GM19328 (cell line): ENCODE measurements at regions not wholly inside any gene's neighbourhood (a gene's known extent, or its start where the extent isn't known, plus 50 kb on each side); places are given as distances from the start of the nearest gene placed in this dataset.

Experiments
- ATAC-seq: cut with Tn5 transposase; IDR thresholded peaks from one replicate; pipeline ENCODE4 v1.9.1; 2021; ENCODE audit warnings: mild to moderate bottlenecking, moderate library complexity; ENCODE audit not compliant: unreplicated experiment

DNA sequence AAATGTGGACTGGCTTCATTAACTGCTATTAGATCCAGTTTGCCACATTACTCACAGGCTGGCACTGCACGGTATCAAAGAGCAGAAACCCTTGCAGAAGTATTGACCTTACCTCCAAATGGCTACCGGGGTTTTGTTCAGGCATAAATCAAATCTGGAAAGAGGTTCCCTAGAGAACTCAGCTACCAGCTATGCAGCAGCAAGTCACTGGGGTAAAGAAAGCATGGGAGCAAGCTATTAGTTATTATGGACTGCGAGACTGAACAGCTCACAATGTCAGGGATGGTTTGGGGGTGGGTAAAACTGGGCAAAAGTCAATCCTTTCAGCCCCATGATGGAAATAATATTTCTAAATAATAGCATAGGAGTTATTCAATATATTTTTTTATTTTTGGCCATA lies 128.1 kb downstream of the FANCF start:
- no peak for ATAC-seq

DNA sequence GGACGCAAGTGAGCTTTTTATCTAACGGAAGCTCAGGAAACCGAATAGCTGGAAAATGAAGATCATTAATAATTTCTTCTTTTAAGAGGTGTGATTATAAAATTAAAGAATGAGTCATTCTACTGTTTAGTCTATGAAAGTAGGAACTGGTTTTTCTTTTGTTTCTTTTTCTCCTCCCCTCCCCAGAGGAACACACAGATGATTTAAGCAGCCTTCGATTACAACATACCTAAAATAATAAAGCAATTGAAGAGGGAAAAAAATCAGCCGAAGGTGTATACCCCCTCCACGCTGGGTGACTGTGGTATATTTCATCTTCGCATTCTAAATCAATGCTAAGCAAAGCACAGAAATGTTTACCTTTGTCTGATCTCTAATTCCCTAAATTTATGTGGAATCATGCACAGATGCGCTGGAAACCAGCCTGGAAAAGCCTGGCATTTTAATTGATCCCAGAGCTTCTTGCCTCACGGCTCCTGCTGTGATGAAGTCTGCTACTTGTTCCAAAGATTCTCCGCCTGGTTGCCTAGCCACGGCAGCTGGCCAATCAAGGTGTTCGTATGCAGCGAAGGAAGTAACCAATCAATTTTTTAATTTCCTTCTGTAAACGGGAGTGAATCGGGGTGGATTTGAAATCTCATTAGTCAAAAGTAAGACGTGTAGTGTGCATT lies 133.9 kb downstream of the FANCF start:
- no peak for ATAC-seq

DNA sequence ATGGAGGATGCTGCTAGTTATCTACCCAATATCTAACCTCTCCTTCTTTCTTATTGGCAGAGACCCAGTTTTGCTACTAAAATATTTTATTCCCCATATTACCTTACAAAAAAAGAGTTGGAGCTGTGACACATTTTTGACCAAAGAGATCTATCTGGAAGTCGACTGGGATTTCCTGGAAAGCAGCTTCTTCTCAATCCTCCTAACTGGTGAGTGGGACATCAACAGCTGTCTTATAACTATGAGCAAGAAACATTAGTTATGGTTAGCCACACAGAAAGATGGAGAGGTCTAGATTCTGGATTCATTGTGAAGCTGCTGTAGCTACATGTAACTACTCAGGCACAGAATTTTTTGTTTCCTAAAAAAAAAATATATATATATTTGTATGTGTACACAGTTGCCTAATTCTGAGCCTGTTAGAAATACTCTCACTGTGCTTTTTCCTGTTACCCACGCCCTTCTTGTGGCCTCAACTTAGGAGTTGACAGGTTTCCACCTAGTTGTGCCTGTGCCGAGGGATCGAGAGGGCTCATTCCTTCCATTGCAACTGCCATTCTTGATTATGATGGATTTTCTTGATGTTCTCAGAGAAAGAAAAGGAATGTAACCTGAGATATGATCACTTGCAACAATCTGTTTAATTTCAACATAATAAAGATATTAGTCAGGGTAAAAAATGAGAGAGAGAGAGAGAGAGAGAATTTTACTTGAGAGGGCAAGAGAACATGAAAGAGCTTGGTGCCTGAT lies 142.0 kb downstream of the SLC17A6 start:
- ATAC-seq: no peak

DNA sequence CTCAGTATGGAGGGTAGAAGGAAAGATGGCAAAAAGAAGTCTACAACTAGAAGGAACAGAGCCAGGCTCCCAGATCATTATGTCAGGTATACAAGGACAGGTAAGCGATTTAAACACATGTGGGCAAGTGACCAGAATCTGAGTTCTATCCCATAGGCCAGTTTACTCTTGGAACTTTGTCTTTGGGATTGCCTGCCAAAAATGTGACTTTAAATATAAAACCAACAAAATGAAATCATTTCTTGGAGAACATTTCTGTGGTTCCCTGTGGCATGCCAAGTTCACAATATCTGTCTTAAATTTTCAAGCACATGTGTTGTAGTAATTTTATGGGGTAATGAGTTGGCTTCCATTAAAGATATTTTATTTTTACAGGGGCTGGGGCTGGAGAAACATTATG lies 141.0 kb downstream of the SLC17A6 start:
- ATAC-seq: no peak

DNA sequence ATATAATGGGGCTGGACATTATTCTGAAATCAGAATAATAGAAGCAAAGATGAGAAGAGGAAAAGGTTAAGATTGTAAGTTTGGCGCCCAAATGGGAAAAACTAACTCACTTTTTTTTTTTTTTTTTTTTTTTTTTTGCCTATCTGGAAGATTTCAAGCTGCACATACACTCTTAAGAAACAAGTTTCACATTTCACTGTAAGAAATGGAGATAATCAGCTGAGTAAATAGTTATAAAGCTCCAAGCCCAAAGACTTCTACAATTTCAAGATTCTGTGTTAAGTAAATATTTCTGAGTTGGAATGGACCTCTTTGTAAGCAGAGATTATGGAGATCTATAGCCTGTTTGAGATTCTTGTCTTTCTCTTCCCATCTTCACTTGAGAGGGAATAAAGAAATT lies 140.0 kb downstream of the SLC17A6 start:
- ATAC-seq: no peak

DNA sequence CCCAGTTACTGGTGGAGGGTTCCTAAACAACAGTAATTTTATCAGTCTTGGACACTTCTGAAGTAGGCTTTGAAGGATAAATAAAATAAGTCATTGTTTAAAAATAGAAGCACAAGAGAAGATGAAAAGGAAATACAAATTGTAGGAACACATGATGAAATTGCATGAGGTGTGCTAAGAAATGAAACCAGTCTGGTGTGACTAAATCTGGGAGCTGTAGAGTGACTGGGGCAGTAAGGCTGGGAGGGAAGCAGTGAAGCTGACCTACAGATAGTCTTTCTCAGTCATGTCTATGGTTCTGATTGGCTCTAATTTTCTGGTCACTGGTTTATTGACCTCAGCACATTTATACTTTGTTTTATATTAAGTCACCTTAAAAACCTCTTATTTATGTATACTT lies 139.1 kb downstream of the SLC17A6 start:
- ATAC-seq: no peak

DNA sequence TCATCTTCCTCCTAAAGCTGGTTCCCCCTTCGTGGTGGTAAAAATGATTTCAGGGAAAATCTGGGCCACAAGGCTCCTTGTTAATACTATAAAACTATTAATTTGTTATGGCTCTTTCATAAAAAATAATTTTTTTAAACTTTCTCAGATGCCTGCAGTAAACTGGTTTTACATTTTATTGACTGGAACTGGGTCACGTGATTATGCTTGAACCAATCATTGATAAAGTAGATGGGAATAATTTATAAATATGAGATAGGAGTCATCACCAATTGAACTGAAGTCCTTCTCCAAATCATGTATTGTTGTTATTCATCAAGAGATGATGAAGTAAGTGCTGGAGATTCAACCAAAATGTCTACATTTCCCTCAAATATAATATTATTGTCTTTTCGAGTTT lies 138.4 kb downstream of the SLC17A6 start:
- no peak for ATAC-seq

DNA sequence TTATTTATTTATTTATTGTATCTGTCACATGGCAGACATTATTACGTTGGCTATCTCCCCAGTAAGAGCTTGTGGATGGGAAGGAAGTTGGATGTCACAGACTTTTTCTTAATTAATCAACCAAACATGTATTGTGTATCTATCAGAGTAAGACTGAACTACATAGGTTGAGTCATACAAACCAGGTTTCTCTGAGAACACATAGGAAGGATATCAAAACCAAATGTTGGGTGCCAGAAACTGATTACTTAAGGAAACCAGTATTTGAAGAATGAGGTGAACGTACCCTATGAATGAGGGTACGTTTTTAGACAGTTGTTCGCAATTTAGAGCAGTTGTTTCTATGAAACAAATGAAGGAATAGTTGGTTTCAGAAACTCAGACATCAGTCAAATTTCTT lies 136.4 kb downstream of the SLC17A6 start:
- no peak for ATAC-seq

DNA sequence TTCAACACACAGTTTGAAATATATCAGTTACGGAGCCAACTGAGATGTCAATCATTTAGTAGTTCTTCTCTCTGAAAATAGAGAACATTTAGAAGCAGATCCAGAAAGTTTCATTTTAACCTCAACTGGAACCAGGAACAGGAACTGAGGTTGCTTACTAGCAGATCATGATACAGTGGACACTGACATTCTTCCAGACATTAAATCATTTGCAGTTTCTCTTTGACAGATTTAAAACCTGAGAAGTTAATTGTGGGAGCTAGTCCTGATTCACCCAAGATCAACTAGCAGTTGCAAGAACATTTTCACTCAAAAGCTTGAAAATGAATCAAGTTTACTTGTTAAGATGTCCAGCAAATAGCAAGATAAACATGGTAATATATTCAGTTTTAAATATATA lies 135.4 kb downstream of the SLC17A6 start:
- no peak for ATAC-seq

DNA sequence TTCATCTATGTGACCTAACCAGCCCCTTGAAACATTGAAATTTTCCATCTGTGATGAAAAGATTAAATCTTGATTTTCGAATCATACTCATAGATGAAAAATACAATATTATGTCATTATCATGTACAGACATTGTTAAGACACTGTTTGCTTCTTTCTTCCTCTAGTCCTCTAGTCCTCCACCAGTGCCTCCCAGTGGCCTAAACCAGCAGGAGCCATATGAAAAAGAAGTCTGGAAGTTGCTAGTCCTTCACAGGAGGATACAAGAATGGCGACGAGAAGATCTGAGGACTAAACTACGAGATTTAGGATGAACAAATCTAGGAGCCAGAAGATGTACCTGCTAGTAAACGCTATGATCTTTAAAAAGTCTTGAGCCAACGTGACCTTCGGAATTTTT lies 134.1 kb downstream of the SLC17A6 start:
- ATAC-seq: no peak

DNA sequence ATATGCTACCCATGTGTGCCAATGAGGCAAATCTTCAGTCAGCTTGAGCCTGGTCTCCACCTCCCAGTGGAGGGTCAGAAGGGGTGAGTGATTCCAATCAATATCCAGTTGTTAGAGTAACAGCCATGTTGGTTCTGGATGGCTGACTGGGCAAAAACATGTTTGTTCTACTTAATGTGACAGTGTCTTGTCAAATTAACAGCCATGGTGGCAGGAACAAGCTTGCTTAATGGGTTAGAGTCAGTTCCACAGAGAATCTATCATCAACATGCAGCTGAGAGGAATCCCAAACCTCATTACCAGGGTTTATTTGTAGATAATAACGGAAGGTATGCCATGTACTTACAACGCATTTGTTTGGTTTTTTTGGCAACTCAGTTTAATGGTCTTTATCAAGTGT lies 133.2 kb downstream of the SLC17A6 start:
- ATAC-seq: no peak

DNA sequence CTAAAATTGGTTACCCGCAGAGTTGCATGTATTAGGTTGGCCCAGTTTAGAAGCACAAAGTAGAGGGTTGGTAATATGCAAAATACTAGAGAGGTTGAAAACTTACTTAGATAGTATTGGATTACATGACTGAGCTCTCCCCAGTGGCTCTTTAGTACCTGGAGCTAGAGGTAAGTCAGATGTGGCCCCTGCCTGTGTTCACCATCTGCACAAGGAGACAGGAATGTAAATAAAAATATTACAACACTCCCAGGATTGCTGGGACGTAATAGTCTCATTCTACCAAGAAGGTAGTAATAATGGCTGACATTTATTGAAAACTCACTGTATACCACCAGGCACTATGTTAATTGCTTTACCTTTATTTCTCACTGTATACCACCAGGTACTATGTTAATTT lies 129.6 kb downstream of the SLC17A6 start:
- no peak for ATAC-seq

DNA sequence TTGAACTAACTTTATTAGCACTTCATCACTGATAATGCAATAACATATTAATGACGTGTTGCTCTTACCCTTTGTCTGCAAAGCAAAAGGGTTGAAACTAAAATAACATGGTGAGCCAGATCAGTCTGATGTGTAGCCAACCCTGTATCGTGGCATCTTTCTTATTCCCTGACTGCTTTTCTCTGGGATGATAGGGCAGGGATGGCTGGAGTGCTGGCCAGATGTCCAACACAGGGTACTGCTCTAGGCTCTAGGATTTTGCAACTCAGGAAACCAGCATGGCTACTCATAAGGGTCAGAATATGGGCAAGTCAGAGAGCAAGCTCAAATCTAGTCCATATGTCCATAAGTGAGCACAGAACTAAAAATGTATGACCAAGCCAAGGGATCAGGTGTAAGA lies 129.1 kb downstream of the SLC17A6 start:
- ATAC-seq: no peak

DNA sequence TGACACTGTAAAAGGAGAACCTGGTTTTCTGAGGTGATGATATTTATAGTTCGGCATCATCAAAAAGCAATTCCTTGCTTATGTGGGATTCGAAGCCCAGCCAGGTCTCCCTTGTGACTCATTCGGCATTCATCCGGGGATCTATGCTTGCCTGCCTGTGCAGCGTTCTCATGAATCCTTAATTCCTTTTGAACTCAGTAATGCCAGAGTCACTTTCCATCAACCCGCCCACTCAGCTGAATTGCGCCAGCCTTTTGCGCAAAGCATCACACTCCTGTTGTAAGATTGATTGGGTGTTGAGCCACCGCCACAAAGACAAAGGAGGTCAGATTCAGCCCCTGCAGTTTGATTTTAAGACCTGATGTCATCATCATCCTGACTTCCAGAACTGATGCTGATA lies 128.6 kb downstream of the SLC17A6 start:
- ATAC-seq: no peak

DNA sequence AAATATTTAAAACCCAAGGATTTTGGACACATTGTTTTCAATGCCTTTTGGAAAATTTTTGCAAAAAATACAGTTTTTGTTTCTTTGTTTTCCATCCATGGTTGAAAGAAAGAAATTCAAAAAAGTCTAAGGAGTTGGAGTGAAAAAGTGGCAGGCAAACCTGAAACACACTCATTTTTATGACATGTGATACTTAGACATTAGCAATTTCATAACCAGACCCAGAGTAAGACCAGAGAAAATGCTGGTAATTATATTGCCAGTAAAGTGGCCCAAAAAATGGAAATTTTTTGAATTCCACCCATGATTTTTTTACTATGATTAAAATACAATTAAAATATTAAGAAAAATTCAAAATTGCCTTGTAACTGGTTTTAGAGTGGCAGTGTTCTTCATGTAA lies 128.2 kb downstream of the SLC17A6 start:
- ATAC-seq: no peak

DNA sequence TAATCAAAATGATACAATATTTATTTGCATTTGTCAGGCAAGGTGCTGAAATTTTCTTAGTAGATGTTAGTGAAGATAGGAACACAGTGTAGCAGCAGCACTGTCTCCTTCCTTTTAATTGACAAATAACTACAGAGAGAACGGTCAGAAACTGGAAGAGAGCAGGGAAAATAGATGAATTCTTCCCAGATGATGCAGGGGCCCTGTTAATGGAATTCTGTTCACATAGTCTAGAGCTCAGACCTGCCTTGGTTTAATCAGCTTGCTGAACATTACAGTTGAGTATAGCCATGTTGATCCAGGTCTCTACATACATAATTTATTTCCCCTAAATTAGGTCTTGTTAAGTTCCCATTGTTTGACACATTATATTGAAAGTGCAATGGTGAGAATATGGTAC lies 127.4 kb downstream of the SLC17A6 start:
- no peak for ATAC-seq

DNA sequence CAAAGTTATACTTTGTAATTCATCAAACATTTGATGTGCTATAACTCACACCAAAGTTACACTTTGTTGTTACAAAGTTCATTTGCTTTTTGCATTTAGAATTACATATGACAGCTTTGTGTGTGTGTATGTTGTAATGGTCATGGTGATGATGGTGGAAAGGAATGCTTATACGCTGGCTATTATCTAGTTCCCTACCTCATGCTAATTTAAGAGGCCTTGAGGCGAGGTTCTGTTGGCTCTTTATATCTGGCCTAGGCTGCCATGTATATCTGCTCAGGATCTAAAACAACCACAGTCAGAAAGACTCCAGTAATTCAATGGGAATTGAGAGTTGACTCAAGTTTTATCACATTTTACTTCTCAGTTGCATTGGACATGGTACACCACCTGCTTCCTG lies 123.4 kb downstream of the SLC17A6 start:
- ATAC-seq: no peak

DNA sequence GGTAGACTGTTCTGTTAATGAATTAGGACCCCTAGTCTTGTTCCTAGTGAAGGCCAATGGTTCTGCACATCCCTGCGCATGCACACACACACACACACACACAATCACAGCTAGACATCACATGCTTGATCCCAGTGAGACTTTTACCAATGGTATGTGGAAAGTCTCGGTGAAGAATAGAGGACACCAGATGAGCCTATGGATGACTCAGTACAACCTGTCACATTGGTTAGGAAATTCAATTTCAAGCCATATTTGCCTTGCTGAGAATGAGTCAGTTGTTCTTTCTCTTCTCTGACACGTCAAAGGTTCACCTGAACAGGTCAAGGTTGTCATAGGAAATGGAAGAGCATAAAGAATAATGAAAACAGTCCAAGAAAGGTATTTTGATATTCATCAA lies 122.0 kb downstream of the SLC17A6 start:
- no peak for ATAC-seq

DNA sequence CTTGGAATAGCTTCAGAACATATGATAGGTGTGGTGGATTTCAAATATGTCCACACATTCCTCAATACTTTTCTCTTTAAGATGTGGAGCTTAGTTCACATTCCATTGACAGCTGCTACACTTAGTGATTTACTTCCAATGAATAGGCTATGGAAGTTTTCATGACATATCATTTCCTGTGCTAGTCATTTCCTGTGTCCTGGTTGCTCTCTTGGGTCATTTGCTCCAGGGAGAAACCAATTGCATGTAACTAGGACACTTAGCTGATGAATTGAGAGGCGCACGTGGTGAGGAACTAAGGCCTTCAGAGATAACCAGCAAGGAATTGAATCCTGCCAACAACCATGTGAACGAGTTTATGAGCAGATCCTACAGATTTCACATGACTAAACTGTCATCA lies 120.9 kb downstream of the SLC17A6 start:
- no peak for ATAC-seq

DNA sequence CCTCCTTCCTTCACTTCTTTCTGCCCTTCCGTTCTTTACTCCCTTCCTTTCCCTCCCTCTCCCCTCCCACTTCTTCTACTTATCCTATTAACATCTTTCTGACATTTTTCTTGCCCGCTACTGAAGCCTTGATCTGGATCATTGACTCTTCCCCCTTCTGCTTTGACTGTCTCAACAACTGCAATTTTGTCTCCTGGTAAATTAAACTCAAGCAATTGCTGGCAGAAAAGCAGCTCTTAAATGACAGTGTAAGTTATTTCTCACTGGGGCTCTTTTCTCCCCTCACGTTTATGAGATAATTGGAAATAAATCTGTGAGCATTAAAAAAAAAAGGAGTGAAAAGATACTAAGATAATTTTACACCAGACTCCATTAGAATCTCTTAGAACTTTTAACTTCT lies 120.0 kb downstream of the SLC17A6 start:
- no peak for ATAC-seq

DNA sequence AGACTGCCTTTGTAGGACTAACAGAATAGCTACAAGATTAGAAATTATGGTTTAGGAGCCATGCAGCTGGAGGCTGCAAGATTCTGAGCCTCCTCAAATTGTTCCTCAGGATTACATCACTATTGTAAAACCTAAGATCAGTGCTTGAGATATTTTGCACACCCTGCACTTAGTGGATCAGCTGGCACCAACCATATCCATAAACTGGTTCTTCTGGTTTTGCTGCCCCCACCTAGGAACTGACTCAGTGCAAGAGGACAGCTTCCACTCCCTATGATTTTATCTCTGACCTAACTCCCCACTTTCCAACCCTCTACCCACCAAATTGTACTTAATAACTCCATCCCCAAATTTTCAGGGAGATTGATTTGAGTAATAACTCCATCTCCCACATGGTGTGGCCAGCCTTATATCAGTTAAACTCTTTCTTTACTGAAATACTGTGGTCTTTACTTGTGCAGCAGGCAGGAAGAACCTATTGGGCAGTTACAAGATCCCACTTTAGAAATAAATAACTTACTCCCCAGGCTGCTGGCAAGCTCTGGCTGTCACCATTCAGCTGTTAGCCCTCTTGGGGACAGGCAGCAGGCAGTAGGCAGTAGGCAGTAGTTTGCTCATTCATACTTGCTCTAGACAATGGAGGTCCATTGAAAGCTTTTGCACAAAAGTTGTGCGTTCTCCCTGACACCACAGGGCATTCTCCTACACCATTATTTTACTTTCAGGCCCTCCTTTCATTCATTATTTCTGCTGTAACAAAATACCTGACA lies 119.0 kb downstream of the SLC17A6 start:
- no peak for ATAC-seq

DNA sequence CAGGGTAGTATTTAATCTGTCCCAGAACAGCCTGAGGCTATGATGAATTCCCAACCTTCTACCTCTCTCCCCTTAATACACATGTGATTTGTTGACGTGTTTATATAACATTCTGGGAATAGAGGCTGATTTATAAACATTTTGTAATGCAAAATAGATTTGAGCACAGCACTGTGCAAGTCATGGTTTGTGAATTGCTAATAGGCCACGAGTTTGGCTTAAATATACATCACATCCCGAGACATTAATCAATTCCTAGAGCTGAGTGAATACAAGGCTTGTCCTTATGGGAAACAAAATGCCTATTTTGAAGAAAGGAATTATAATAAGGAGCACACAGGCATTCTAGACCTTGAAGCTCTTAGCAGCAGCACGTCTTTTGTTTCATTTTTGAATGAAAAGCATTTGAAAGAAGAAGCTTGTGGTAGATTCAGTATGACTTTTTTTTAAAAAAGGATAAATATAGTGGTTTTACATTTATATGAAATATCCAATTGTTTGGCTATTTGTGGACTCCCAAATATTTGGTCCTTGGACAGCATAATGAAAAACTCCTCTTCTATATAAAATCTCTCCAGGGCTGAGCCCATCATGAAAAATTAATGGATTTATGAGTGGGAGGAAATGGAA lies 116.4 kb downstream of the SLC17A6 start:
- no peak for ATAC-seq
